ENCODE measurements at regions not wholly inside any gene's neighbourhood (a gene's known extent, or its start where the extent isn't known, plus 50 kb on each side); places are given as distances from the start of the nearest gene placed in this dataset.
A peak's percentile ranks its signal among the peaks of the same experiment; 100 is the strongest.

- TF ChIP-seq RELA (IDR thresholded peaks at IDR 0.05; ENCODE audit: borderline replicate concordance, partially characterized antibody): no peak
- TF ChIP-seq TCF12 (IDR thresholded peaks at IDR 0.05; ENCODE audit: low read depth, low read length): peak; percentile 88
- no peak for TF ChIP-seq CEBPZ (IDR thresholded peaks at IDR 0.05; ENCODE audit: low read depth, low read length)
- TF ChIP-seq MEF2A (IDR thresholded peaks at IDR 0.05; ENCODE audit: insufficient read depth, low read depth, low read length): no peak
- no peak for TF ChIP-seq MXI1 (IDR thresholded peaks at IDR 0.05; ENCODE audit: low read depth, low read length)
- TF ChIP-seq ELK1 (IDR thresholded peaks at IDR 0.05; ENCODE audit: low read depth, low read length): no peak
- peak in 1 of 2 experiments; percentile 25; a peak in 1 of 4 replicates for TF ChIP-seq ETV6 (conservative IDR thresholded peaks at IDR 0.05 in 1 of 2, IDR thresholded peaks at IDR 0.05 in 1 of 2; ENCODE audit: borderline replicate concordance in 1 of 2, low read depth in 1 of 2)
- no peak for TF ChIP-seq CBX3 (IDR thresholded peaks at IDR 0.05; ENCODE audit: borderline replicate concordance, low read depth)
- no peak for TF ChIP-seq BCLAF1 (IDR thresholded peaks at IDR 0.05)
- TF ChIP-seq ESRRA (IDR thresholded peaks at IDR 0.05; ENCODE audit: low read length): peak; percentile 57; the same call in 1 of the 2 replicates
- no peak for TF ChIP-seq SMC3 (IDR thresholded peaks at IDR 0.05; ENCODE audit: borderline replicate concordance, low read length)
- no peak for TF ChIP-seq EZH2 (IDR thresholded peaks at IDR 0.05; ENCODE audit: borderline replicate concordance, control insufficient read depth, low read depth, low read length)
- TF ChIP-seq PRDM15 (CRISPR knock-in tag; IDR thresholded peaks at IDR 0.05): no peak
- 0 out of 4 replicates have a peak, but pooled peaks of 1 of the 2 experiments have one; percentile 21 for TF ChIP-seq SRF (IDR thresholded peaks at IDR 0.05; ENCODE audit: low read depth in 2 of 2, low read length in 2 of 2)
- peak; percentile 58; the same call in 1 of the 2 replicates for TF ChIP-seq CREM (IDR thresholded peaks at IDR 0.05; ENCODE audit: low read depth)
- TF ChIP-seq PAX5 (IDR thresholded peaks at IDR 0.05; ENCODE audit: borderline replicate concordance, low read depth, low read length): peak; percentile 61; the same call in 1 of the 2 replicates
Observed at GRCh38 chr3:187828579-187829452, 83.5 kb upstream of the BCL6 start (continued).
